Kidney (tissue), 13 donors: ENCODE measurements at regions not wholly inside any gene's neighbourhood (a gene's known extent, or its start where the extent isn't known, plus 50 kb on each side); places are given as distances from the start of the nearest gene placed in this dataset.

Experiments used
- DNase-seq, 5 donors: peaks; one replicate each; pipeline ENCODE4 v3.0.0-alpha.2; 2013 to 2020
- FAIRE-seq: peaks from 2 replicates; lab custom pipeline; 2012; peaks lifted over from hg19 to GRCh38; lab: Jason Lieb, UNC
- H3K27ac ChIP-seq, 2 donors: one replicate each; pipeline ENCODE4 v1.7.0; 2013; ENCODE audit warnings: low read depth in 2 of 2, low read length in 2 of 2, inconsistent platforms in 1 of 2
- H3K27me3 ChIP-seq: one replicate; pipeline ENCODE4 v1.7.1; 2013; ENCODE audit warnings: low read length, inconsistent platforms; ENCODE audit not compliant: control insufficient read depth, insufficient read depth
- H3K36me3 ChIP-seq, 3 donors: one replicate each; pipeline versions ENCODE4 v1.7.0 to v1.7.1; 2013; ENCODE audit warnings: low read length in 3 of 3, control low read depth in 1 of 3, inconsistent platforms in 1 of 3; ENCODE audit not compliant: insufficient read depth in 3 of 3, control insufficient read depth in 2 of 3
- H3K4me1 ChIP-seq, 3 donors: one replicate each; pipeline versions ENCODE4 v1.7.0 to v1.7.1; 2013; ENCODE audit warnings: low read length in 3 of 3, inconsistent platforms in 1 of 3, low read depth in 1 of 3; ENCODE audit not compliant: control insufficient read depth in 2 of 3, insufficient read depth in 2 of 3
- H3K4me3 ChIP-seq, 3 donors: one replicate each; pipeline versions ENCODE4 v1.7.0 to v1.8.1; 2013; ENCODE audit warnings: low read length in 3 of 3, control low read depth in 1 of 3, inconsistent platforms in 1 of 3
- H3K9ac ChIP-seq, 3 donors: one replicate each; pipeline versions ENCODE4 v1.7.0 to v1.7.1; 2013; ENCODE audit warnings: low read length in 3 of 3, control low read depth in 1 of 3, inconsistent platforms in 1 of 3
- H3K9me3 ChIP-seq, 3 donors: one replicate each; pipeline versions ENCODE4 v1.7.0 to v1.7.1; 2013; ENCODE audit warnings: low read length in 3 of 3, control low read depth in 1 of 3, inconsistent platforms in 1 of 3; ENCODE audit not compliant: control insufficient read depth in 2 of 3, insufficient read depth in 1 of 3
- CTCF ChIP-seq: IDR thresholded peaks from 3 replicates; pipeline ENCODE4 v1.5.1; 2012; ENCODE audit warnings: mild to moderate bottlenecking, moderate library complexity, borderline replicate concordance; ENCODE audit not compliant: insufficient read depth; ENCODE audit errors: extremely low read depth
- intact Hi-C: fragments of 100-400 bp; cut with DNase I; formaldehyde crosslinking; loops from one replicate; pipeline ENCODE4 v1.11.1; 2022
- donor health status: control.
- donor health status: control.
- donor health status: control.
- donor health status: control.
- donor health status: control.
- donor health status: DM: yes; HTN: yes; CAD: no.
- donor health status: Normal renal cell carcinoma (clear cell type).

DNA sequence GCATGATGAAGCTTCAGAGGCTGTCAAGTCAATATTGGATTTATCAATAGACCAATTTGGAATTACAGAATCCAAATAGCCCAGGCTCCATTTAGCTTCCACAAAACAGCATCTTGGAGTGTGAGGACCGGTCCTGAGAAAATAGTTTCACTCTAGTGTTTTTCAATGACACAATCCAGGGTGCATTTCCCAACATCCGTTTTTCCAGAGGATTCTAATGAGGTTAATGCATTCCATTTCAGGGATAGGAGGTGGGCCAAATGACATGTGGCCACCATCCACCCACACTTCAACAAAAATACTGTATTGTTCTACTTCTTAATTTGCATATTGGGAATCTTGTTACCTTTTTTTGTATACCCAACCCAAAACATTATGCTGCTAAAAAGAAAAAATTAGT, 229.8 kb upstream of the LDB2 start:
- DNase-seq (no peak), FAIRE-seq (no peak)
- Histone ChIP-seq H3K9me3 (no peaks in the 10 kb centered on the region), H3K27me3 (no peaks in the 10 kb centered on the region), H3K4me1 (no peaks in the 10 kb centered on the region), H3K36me3 (no peaks in the 10 kb centered on the region), H3K4me3 (no peak overlapping the region), H3K9ac (no peak overlapping the region), H3K27ac (no peak overlapping the region)
- intact Hi-C loops: no loop called here
- no peak for TF ChIP-seq CTCF

GRCh38 chr4:17126321-17126966, 228.0 kb upstream of the LDB2 start:
- intact Hi-C loops: no loop called here
- FAIRE-seq: no peak
- H3K36me3 ChIP-seq: no peaks in the 10 kb centered on the region
- no peaks in the 10 kb centered on the region for H3K9me3 ChIP-seq
- H3K9ac ChIP-seq: no peak overlapping the region
- H3K4me1 ChIP-seq: no peaks in the 10 kb centered on the region
- no peaks in the 10 kb centered on the region for H3K27me3 ChIP-seq
- no peak for DNase-seq
- H3K27ac ChIP-seq: no peak overlapping the region
- no peak overlapping the region for H3K4me3 ChIP-seq
- TF ChIP-seq CTCF: no peak

- no peaks in the 10 kb centered on the region for H3K4me1 ChIP-seq
- DNase-seq: no peak
- no peak for TF ChIP-seq CTCF
- H3K4me3 ChIP-seq: no peak overlapping the region
- H3K36me3 ChIP-seq: no peaks in the 10 kb centered on the region
- no peak overlapping the region for H3K27ac ChIP-seq
- H3K9me3 ChIP-seq: peaks cover 0 to 2% (median 0%) of the 10 kb centered on the region in 3 donors
- H3K27me3 ChIP-seq: no peaks in the 10 kb centered on the region
- intact Hi-C loops: no loop called here
- no peak overlapping the region for H3K9ac ChIP-seq
- no peak for FAIRE-seq
Measured at GRCh38 chr4:17124767-17125166, 226.3 kb upstream of the LDB2 start.

DNA sequence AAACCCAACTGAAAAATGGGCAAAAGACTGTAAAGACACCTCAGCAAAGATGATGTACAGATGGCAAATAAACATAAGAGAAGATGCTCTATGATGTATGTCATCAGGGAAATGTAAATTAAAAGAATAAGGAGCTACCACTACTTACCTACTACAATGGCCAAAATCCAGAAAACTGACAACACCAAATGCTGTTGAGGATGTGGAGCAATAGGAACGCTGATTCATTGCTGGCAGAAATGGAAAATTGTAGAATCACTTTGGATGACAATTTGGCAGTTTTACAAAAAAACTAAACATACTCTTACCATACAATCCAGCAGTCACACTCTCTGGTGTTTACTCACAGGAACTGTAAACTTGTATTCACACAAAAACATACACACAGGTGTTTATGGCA, 222.3 kb upstream of the LDB2 start:
- H3K4me1 ChIP-seq: no peaks in the 10 kb centered on the region
- no peak overlapping the region for H3K9ac ChIP-seq
- no peak overlapping the region for H3K4me3 ChIP-seq
- H3K36me3 ChIP-seq: no peaks in the 10 kb centered on the region
- peaks cover 0 to 2% (median 0%) of the 10 kb centered on the region in 3 donors for H3K9me3 ChIP-seq
- H3K27me3 ChIP-seq: no peaks in the 10 kb centered on the region
- no peak for TF ChIP-seq CTCF
- DNase-seq (no peak), FAIRE-seq (no peak)
- H3K27ac ChIP-seq: no peak overlapping the region
- intact Hi-C loops: no loop called here
